ENCODE measurements at regions not wholly inside any gene's neighbourhood (a gene's known extent, or its start where the extent isn't known, plus 50 kb on each side); places are given as distances from the start of the nearest gene placed in this dataset.

- Histone ChIP-seq H3K9me2 (replicated peaks; ENCODE audit: control insufficient read depth, low read length) (no peaks in the 10 kb centered on the region), H3K27ac (ENCODE audit: low read depth, low read length) (no peak overlapping the region), H3K4me3 (ENCODE audit: low read length) (no peak overlapping the region), H3K36me3 (ENCODE audit: control insufficient read depth, low read length) (no peaks in the 10 kb centered on the region), H3F3A (ENCODE audit: control insufficient read depth, insufficient read depth) (no peaks in the 10 kb centered on the region), H4K20me1 (ENCODE audit: control insufficient read depth, insufficient read depth, low read depth, low read length) (no peaks in the 10 kb centered on the region), H3K79me2 (ENCODE audit: control insufficient read depth, low read length) (no peaks in the 10 kb centered on the region), H3K27me3 (ENCODE audit: control insufficient read depth, low read length) (0 out of 2 replicates have a peak, but pooled peaks cover 2% of the 10 kb centered on the region), H3K9me3 (ENCODE audit: control insufficient read depth, insufficient read depth, low read length) (no peaks in the 10 kb centered on the region), H3K4me2 (ENCODE audit: low read length) (no peak overlapping the region), H3K4me1 (ENCODE audit: control insufficient read depth, low read length) (no peaks in the 10 kb centered on the region)
- TF ChIP-seq CTCF (IDR thresholded peaks at IDR 0.05; ENCODE audit: low read depth, low read length, poor library complexity, severe bottlenecking) (peak; percentile 69), EZH2phosphoT487 (IDR thresholded peaks at IDR 0.05; ENCODE audit: borderline replicate concordance, low read length) (no peak)
Observed at GRCh38 chr15:37880009-37880834, 54.2 kb upstream of the TMCO5A start.

- Histone ChIP-seq H3K4me1 (ENCODE audit: control insufficient read depth, low read length) (no peaks in the 10 kb centered on the region), H3K27me3 (ENCODE audit: control insufficient read depth, low read length) (0 out of 2 replicates have a peak, but pooled peaks cover under 1% of the 10 kb centered on the region)
Observed at GRCh38 chr15:37880835-37881153, 53.6 kb upstream of the TMCO5A start.

GRCh38 chr15:37881237-37882013 lies 53.0 kb upstream of the TMCO5A start:
- Histone ChIP-seq H3K4me1 (ENCODE audit: control insufficient read depth, low read length) (no peaks in the 10 kb centered on the region), H3K4me3 (ENCODE audit: low read length) (no peak overlapping the region), H3K27me3 (ENCODE audit: control insufficient read depth, low read length) (no peaks in the 10 kb centered on the region), H3K27ac (ENCODE audit: low read depth, low read length) (no peak overlapping the region), H4K20me1 (ENCODE audit: control insufficient read depth, insufficient read depth, low read depth, low read length) (no peaks in the 10 kb centered on the region), H3K79me2 (ENCODE audit: control insufficient read depth, low read length) (no peaks in the 10 kb centered on the region), H3K36me3 (ENCODE audit: control insufficient read depth, low read length) (no peaks in the 10 kb centered on the region), H3K9me2 (replicated peaks; ENCODE audit: control insufficient read depth, low read length) (no peaks in the 10 kb centered on the region), H3F3A (ENCODE audit: control insufficient read depth, insufficient read depth) (no peaks in the 10 kb centered on the region), H3K4me2 (ENCODE audit: low read length) (no peak overlapping the region), H3K9me3 (ENCODE audit: control insufficient read depth, insufficient read depth, low read length) (no peaks in the 10 kb centered on the region)
- TF ChIP-seq EZH2phosphoT487 (IDR thresholded peaks at IDR 0.05; ENCODE audit: borderline replicate concordance, low read length) (no peak), CTCF (IDR thresholded peaks at IDR 0.05; ENCODE audit: low read depth, low read length, poor library complexity, severe bottlenecking) (no peak)

More at GRCh38 chr15:37880835-37881153, 53.6 kb upstream of the TMCO5A start:
- no peaks in the 10 kb centered on the region for H3K36me3 ChIP-seq (ENCODE audit: control insufficient read depth, low read length)
- TF ChIP-seq EZH2phosphoT487 (IDR thresholded peaks at IDR 0.05; ENCODE audit: borderline replicate concordance, low read length) (no peak), CTCF (IDR thresholded peaks at IDR 0.05; ENCODE audit: low read depth, low read length, poor library complexity, severe bottlenecking) (no peak)
- H3K9me3 ChIP-seq (ENCODE audit: control insufficient read depth, insufficient read depth, low read length): no peaks in the 10 kb centered on the region
- H3K79me2 ChIP-seq (ENCODE audit: control insufficient read depth, low read length): no peaks in the 10 kb centered on the region
- H3K27ac ChIP-seq (ENCODE audit: low read depth, low read length): no peak overlapping the region
- no peaks in the 10 kb centered on the region for H3K9me2 ChIP-seq (replicated peaks; ENCODE audit: control insufficient read depth, low read length)
- no peak overlapping the region for H3K4me2 ChIP-seq (ENCODE audit: low read length)
- H3F3A ChIP-seq (ENCODE audit: control insufficient read depth, insufficient read depth): no peaks in the 10 kb centered on the region
- H4K20me1 ChIP-seq (ENCODE audit: control insufficient read depth, insufficient read depth, low read depth, low read length): no peaks in the 10 kb centered on the region
- no peak overlapping the region for H3K4me3 ChIP-seq (ENCODE audit: low read length)
